ENCODE measurements at regions not wholly inside any gene's neighbourhood (a gene's known extent, or its start where the extent isn't known, plus 50 kb on each side); places are given as distances from the start of the nearest gene placed in this dataset.
A peak's percentile ranks its signal among the peaks of the same experiment; 100 is the strongest.

DNA sequence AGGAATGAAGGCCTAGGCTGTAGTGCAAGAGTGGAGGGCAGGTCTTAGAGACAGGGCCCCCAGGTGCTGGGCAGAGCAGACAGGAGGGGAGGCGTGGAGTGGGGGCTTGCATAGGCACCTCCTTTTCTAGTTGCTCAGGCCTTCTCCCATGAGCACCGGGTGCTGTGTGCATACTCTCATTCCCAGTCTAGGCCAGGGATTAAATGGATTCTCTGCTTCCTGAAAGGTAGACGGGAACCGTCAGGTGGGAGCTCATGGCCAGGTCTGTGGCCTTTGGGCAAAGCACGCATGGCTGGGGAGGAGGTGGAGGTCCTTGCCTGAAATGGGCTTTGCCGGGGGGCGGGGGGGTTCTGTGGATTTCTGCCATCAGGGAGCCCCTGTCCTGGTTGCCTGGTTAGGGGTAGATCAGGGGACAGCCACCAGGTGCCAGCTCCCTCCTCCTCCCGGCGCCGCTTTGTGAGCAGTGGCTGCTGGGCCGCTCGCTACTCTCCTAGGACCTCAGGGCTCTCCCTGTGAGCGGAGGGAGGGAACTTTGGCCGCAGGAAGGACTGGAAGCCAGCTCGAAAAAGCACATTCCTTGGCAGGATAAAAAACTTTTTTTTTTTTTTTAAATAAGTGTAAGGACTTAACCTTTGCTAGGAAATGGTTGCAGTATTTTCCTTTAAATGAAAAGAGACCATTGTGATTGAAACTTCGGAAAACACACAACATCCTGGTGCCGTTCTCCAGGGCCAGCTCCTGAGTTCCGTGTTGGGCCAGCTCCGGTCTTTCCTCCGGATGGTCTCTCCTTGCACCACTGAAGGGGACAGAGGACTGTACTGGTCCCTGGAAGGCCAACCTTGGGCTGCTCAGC, 82.8 kb upstream of the HAAO start:
- no peaks in the 10 kb centered on the region for H3K36me3 ChIP-seq (ENCODE audit: insufficient read depth)
- Mint-ChIP-seq H3K4me3 (no peak overlapping the region), H3K9me3 (no peaks in the 10 kb centered on the region), H3K36me3 (ENCODE audit: low read depth) (no peaks in the 10 kb centered on the region), H3K27ac (no peak overlapping the region), H3K27me3 (ENCODE audit: insufficient read depth, low read depth, poor library complexity) (peaks cover 6% of the 10 kb centered on the region), H3K4me1 (peaks cover 3% of the 10 kb centered on the region; the same call in 2 of the 3 replicates)
- H3K4me2 ChIP-seq, result no peak overlapping the region
- no peaks in the 10 kb centered on the region for H3K79me2 ChIP-seq (replicated peaks; ENCODE audit: insufficient read depth)
- H3K4me1 ChIP-seq (ENCODE audit: insufficient read depth), result no peaks in the 10 kb centered on the region
- H4K20me1 ChIP-seq (replicated peaks; ENCODE audit: insufficient read depth), result no peaks in the 10 kb centered on the region
- DNase-seq (ENCODE audit: low spot score) (peak; percentile 31), ATAC-seq (peak; percentile 82)
- H3K9me2 ChIP-seq (ENCODE audit: insufficient read depth), result no peaks in the 10 kb centered on the region
- no peak overlapping the region for H3K27ac ChIP-seq (ENCODE audit: low read depth)
- H3K27me3 ChIP-seq (ENCODE audit: insufficient read depth), result no peaks in the 10 kb centered on the region
- peak overlapping the region; percentile 90 for H2AFZ ChIP-seq
- TF ChIP-seq STAT1 (IDR thresholded peaks at IDR 0.05; ENCODE audit: unreplicated experiment) (no peak), JUNB (IDR thresholded peaks at IDR 0.05; ENCODE audit: unreplicated experiment) (no peak), EZH2 (IDR thresholded peaks at IDR 0.05; ENCODE audit: low read depth, unreplicated experiment) (no peak), POLR2AphosphoS5 (IDR thresholded peaks at IDR 0.05; ENCODE audit: low read depth) (no peak), ZNF331 (CRISPR knock-in tag; IDR thresholded peaks at IDR 0.05; ENCODE audit: low read depth) (no peak), NANOG (IDR thresholded peaks at IDR 0.05; ENCODE audit: borderline replicate concordance) (no peak), CREB1 (CRISPR knock-in tag; IDR thresholded peaks at IDR 0.05; ENCODE audit: low read depth) (no peak), ZNF114 (CRISPR knock-in tag; IDR thresholded peaks at IDR 0.05) (no peak), EZH2phosphoT487 (IDR thresholded peaks at IDR 0.05; ENCODE audit: unreplicated experiment) (no peak)
- TF ChIP-seq, protein P1, sequence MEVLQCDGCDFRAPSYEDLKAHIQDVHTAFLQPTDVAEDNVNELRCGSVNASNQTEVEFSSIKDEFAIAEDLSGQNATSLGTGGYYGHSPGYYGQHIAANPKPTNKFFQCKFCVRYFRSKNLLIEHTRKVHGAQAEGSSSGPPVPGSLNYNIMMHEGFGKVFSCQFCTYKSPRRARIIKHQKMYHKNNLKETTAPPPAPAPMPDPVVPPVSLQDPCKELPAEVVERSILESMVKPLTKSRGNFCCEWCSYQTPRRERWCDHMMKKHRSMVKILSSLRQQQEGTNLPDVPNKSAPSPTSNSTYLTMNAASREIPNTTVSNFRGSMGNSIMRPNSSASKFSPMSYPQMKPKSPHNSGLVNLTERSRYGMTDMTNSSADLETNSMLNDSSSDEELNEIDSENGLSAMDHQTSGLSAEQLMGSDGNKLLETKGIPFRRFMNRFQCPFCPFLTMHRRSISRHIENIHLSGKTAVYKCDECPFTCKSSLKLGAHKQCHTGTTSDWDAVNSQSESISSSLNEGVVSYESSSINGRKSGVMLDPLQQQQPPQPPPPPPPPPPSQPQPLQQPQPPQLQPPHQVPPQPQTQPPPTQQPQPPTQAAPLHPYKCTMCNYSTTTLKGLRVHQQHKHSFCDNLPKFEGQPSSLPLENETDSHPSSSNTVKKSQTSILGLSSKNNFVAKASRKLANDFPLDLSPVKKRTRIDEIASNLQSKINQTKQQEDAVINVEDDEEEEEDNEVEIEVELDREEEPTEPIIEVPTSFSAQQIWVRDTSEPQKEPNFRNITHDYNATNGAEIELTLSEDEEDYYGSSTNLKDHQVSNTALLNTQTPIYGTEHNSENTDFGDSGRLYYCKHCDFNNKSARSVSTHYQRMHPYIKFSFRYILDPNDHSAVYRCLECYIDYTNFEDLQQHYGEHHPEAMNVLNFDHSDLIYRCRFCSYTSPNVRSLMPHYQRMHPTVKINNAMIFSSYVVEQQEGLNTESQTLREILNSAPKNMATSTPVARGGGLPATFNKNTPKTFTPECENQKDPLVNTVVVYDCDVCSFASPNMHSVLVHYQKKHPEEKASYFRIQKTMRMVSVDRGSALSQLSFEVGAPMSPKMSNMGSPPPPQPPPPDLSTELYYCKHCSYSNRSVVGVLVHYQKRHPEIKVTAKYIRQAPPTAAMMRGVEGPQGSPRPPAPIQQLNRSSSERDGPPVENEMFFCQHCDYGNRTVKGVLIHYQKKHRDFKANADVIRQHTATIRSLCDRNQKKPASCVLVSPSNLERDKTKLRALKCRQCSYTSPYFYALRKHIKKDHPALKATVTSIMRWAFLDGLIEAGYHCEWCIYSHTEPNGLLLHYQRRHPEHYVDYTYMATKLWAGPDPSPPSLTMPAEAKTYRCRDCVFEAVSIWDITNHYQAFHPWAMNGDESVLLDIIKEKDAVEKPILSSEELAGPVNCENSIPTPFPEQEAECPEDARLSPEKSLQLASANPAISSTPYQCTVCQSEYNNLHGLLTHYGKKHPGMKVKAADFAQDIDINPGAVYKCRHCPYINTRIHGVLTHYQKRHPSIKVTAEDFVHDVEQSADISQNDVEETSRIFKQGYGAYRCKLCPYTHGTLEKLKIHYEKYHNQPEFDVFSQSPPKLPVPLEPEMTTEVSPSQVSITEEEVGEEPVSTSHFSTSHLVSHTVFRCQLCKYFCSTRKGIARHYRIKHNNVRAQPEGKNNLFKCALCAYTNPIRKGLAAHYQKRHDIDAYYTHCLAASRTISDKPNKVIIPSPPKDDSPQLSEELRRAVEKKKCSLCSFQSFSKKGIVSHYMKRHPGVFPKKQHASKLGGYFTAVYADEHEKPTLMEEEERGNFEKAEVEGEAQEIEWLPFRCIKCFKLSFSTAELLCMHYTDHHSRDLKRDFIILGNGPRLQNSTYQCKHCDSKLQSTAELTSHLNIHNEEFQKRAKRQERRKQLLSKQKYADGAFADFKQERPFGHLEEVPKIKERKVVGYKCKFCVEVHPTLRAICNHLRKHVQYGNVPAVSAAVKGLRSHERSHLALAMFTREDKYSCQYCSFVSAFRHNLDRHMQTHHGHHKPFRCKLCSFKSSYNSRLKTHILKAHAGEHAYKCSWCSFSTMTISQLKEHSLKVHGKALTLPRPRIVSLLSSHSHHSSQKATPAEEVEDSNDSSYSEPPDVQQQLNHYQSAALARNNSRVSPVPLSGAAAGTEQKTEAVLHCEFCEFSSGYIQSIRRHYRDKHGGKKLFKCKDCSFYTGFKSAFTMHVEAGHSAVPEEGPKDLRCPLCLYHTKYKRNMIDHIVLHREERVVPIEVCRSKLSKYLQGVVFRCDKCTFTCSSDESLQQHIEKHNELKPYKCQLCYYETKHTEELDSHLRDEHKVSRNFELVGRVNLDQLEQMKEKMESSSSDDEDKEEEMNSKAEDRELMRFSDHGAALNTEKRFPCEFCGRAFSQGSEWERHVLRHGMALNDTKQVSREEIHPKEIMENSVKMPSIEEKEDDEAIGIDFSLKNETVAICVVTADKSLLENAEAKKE (CRISPR knock-in tag; IDR thresholded peaks at IDR 0.05), result no peak
- TF ChIP-seq, protein P2, sequence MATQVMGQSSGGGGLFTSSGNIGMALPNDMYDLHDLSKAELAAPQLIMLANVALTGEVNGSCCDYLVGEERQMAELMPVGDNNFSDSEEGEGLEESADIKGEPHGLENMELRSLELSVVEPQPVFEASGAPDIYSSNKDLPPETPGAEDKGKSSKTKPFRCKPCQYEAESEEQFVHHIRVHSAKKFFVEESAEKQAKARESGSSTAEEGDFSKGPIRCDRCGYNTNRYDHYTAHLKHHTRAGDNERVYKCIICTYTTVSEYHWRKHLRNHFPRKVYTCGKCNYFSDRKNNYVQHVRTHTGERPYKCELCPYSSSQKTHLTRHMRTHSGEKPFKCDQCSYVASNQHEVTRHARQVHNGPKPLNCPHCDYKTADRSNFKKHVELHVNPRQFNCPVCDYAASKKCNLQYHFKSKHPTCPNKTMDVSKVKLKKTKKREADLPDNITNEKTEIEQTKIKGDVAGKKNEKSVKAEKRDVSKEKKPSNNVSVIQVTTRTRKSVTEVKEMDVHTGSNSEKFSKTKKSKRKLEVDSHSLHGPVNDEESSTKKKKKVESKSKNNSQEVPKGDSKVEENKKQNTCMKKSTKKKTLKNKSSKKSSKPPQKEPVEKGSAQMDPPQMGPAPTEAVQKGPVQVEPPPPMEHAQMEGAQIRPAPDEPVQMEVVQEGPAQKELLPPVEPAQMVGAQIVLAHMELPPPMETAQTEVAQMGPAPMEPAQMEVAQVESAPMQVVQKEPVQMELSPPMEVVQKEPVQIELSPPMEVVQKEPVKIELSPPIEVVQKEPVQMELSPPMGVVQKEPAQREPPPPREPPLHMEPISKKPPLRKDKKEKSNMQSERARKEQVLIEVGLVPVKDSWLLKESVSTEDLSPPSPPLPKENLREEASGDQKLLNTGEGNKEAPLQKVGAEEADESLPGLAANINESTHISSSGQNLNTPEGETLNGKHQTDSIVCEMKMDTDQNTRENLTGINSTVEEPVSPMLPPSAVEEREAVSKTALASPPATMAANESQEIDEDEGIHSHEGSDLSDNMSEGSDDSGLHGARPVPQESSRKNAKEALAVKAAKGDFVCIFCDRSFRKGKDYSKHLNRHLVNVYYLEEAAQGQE (IDR thresholded peaks at IDR 0.05; ENCODE audit: unreplicated experiment), result no peak
- TF ChIP-seq, protein P3, sequence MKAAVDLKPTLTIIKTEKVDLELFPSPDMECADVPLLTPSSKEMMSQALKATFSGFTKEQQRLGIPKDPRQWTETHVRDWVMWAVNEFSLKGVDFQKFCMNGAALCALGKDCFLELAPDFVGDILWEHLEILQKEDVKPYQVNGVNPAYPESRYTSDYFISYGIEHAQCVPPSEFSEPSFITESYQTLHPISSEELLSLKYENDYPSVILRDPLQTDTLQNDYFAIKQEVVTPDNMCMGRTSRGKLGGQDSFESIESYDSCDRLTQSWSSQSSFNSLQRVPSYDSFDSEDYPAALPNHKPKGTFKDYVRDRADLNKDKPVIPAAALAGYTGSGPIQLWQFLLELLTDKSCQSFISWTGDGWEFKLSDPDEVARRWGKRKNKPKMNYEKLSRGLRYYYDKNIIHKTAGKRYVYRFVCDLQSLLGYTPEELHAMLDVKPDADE (IDR thresholded peaks at IDR 0.05), result no peak
- TF ChIP-seq, protein P4, sequence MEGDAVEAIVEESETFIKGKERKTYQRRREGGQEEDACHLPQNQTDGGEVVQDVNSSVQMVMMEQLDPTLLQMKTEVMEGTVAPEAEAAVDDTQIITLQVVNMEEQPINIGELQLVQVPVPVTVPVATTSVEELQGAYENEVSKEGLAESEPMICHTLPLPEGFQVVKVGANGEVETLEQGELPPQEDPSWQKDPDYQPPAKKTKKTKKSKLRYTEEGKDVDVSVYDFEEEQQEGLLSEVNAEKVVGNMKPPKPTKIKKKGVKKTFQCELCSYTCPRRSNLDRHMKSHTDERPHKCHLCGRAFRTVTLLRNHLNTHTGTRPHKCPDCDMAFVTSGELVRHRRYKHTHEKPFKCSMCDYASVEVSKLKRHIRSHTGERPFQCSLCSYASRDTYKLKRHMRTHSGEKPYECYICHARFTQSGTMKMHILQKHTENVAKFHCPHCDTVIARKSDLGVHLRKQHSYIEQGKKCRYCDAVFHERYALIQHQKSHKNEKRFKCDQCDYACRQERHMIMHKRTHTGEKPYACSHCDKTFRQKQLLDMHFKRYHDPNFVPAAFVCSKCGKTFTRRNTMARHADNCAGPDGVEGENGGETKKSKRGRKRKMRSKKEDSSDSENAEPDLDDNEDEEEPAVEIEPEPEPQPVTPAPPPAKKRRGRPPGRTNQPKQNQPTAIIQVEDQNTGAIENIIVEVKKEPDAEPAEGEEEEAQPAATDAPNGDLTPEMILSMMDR (conservative IDR thresholded peaks at IDR 0.05; ENCODE audit: low read depth in 2 of 2), result no peak
- no peak overlapping the region for H3K4me3 ChIP-seq
- no peaks in the 10 kb centered on the region for H3F3A ChIP-seq (replicated peaks; ENCODE audit: low read depth)

All from GM23338 (cell line).